GM21619 (cell line): ENCODE measurements at regions not wholly inside any gene's neighbourhood (a gene's known extent, or its start where the extent isn't known, plus 50 kb on each side); places are given as distances from the start of the nearest gene placed in this dataset.
"Not testable (repeated sequence)": the region's sequence is repeated elsewhere in the genome, so short reads cannot be mapped to it uniquely, and the experiment has no call there.

Experiments
- ATAC-seq: cut with Tn5 transposase; IDR thresholded peaks from one replicate; pipeline ENCODE4 v1.9.1; 2021; ENCODE audit not compliant: unreplicated experiment

- no peak for ATAC-seq
Observed at GRCh38 chr14:55766071-55766470, 186.1 kb downstream of the KTN1 start.

DNA sequence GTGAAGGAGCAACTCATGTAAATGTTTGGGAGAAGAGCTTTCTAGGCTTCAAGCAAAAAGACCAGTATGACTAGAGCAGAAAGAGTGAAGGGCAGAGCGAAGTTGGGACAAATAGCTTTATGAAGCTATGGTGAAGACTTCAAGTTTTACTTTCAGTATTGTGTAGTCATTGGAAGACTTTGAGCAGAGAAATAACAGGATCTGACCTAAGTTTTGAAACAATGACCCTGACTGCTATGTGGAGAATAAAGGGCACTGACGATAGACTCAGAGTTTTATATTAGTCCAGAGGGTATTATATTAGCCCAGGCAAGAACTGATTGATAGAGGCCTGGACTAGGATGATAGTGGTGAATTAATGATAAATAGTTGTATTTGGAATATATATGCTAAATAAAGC lies 187.3 kb downstream of the KTN1 start:
- ATAC-seq, result no peak

DNA sequence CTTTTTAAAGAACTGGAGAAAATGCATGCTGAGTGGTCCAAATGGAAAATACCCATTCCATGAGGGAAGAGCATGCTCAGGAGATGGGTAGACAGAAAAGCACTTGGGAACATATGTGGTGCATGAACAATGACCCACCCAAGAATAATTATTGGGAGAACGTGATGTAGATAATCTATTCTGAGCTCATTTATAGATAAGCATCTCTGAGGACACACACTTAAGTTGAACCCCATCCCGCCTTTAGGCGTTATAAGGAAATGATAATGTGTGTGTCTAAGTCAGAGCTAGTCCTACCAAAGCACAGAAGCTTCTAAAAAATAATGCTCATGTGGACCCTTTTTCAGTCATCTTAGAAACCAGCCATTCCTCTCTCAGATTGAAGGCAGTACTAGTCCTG lies 189.9 kb downstream of the KTN1 start:
- ATAC-seq, result no peak

GRCh38 chr14:55771242-55771981 lies 191.4 kb downstream of the KTN1 start:
- no peak for ATAC-seq

- no peak for ATAC-seq
Observed at GRCh38 chr14:55772486-55772885, 192.5 kb downstream of the KTN1 start.

DNA sequence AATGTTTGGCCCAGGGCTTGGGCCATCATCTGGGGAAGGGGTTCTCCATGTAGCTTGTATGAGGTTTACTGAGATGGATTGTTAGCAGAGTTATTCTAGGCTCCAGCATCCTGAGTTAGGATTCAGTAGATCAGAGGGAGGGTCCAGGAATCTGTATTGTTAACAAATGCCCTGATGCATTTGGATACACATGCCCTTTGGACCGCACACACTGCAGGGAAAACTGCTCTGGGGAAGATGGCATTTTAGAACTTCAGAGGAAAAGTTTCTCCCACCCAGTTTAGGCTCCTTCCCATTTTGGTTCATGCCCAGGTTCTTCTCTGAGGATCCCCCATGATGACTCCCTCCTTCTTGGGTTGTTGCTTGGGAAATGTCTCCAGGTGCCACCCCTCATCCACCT lies 193.3 kb downstream of the KTN1 start:
- no peak for ATAC-seq

DNA sequence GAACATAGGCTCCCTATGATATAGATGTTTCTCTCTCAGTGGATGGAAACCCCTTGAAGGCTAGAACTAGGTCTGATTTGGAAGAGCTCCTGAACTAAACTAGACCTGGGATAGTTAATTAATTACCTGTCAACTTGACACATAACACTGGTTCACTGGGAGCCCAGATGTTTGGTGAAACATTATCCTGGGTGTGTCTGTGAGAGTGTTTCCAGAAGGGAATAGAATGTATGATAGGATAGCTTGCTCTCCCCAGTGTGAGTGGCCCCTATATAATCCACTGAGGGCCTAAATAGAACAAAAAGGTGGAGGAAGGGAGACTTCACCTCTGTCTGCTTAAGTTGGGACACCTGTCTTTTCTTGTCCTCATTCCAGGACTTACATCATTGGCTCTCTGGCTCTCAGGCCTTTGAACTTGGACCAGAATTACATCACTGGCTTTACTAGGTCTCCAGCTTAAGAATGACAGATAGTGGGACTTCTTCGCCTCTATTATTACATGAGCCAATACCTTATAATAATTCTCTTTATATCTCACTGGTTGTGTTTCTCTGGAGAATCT lies 194.1 kb downstream of the KTN1 start:
- no peak for ATAC-seq

- no peak for ATAC-seq
Observed at GRCh38 chr14:55777877-55778276, 197.9 kb downstream of the KTN1 start.

GRCh38 chr14:55780156-55780946 lies 200.3 kb downstream of the KTN1 start:
- no peak for ATAC-seq

DNA sequence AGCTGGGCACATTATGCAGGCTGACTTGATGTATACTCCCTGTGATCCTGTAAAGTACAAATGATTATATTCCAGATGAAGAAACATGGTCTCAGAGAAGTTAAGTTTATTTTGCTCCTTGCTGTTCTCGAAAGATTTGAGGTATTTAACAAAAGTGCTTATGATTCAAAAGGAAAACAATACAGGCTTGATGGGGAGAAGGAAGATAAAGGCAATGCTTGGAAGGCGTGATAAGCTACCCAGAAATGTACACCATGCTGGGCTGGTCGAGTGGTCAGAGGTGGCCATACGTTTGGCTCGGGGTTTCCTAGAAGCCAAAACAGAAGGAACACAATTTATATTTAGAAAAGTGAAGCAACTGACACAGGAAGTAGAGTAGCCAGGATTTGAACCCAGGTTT lies 201.0 kb downstream of the KTN1 start:
- no peak for ATAC-seq

- ATAC-seq, result no peak
Observed at GRCh38 chr14:55782166-55782565, 202.2 kb downstream of the KTN1 start.

DNA sequence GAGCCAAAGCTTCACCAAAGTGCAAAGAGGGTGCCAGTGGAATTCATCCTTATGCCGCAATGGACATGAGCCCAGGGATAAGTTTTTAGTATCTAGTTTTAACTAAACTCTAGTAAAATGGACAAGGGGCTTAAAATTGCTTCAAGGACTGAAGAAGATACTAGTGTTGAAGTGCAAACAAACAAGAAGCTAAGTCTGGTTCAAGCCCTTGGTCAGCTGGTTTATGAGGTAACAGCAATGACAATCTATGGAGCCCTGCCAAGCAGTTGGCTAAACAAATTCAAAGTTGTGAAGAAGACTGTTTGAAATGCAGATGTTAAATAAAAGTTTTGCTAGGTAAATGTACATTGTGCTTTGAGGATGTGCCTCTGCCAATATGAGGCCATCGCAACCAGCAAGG lies 209.4 kb downstream of the KTN1 start:
- no peak for ATAC-seq

GRCh38 chr14:55794655-55795595 lies 214.9 kb downstream of the KTN1 start:
- no peak for ATAC-seq

GRCh38 chr14:55796513-55796912 lies 216.5 kb downstream of the KTN1 start:
- not testable (repeated sequence) for ATAC-seq

GRCh38 chr14:55798406-55798805 lies 218.4 kb downstream of the KTN1 start:
- ATAC-seq, result no peak

DNA sequence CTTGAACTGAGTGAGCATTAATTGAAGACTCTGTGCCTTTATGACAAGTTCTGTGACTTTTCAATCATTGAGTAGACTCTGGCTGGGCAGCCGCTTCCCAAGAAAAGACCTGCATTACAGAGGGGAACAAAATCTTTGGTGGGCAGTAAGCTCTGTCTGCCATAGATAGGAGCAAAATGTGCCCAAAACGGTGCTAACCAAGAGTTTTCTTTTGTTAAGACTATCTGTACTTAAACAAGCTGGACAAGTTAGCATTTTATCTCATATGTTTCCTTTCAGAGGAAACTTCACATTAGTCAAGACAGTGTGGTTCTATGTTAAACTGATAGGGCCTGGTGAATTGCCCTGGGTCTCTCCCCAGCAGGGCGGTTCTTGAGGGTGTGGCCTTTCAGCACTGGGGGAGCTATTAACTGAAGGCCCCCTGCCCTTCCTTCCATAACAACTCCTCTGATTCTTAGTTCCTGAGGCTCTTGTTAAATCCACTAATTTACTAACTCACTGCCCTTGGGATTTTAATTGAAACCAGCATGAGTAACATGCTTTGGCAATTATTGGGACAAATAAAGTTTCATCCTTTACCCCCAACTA lies 219.6 kb downstream of the KTN1 start:
- ATAC-seq, result no peak

DNA sequence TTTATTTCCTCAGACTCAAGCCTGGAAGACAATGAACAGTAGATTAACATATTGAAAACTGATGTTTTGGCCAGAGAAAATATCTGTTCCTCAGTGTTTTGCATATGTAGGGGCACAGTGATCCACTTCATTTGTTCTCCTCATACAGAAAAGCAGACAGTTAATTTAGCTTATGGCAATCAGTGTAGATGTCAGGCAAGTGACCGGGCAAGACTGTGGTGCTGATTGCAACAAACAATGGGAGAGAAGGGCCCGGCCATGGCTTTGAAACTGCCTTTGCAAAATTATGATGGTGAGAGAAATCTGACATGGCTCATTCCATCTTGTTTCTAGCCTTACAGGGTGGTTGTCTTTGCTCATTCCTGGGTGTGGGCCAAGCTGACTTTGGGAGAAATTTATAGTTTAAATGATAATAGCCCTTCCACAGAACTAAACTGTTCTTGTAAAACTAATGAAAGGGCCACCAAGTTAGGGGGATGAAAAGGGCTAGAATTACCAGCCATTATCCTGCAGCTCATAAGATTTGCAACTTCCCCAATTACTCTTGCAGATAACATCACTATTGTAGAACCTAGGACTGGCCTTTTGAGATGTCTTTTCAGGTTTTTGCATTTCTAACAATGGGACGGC lies 220.3 kb downstream of the KTN1 start:
- no peak for ATAC-seq

- ATAC-seq, result no peak
Observed at GRCh38 chr14:55801121-55801520, 221.1 kb downstream of the KTN1 start.

- ATAC-seq, result no peak
Observed at GRCh38 chr14:55802986-55803872, 223.2 kb downstream of the KTN1 start.
